Islet precursor cell (in vitro differentiated cells): ENCODE measurements at regions not wholly inside any gene's neighbourhood (a gene's known extent, or its start where the extent isn't known, plus 50 kb on each side); places are given as distances from the start of the nearest gene placed in this dataset.

Experiments
- DNase-seq: peaks from one replicate; pipeline ENCODE4 v3.0.0-alpha.2; 2018

GRCh38 chr6:181049-181654 lies 111.1 kb upstream of the DUSP22 start:
- no peak for DNase-seq

- DNase-seq = no peak
Measured at GRCh38 chr6:183668-184067, 108.6 kb upstream of the DUSP22 start.

- DNase-seq = no peak
Measured at GRCh38 chr6:184161-184700, 108.1 kb upstream of the DUSP22 start.

GRCh38 chr6:186340-186965 lies 105.8 kb upstream of the DUSP22 start:
- peak; percentile 57 for DNase-seq

GRCh38 chr6:187210-187861 lies 105.0 kb upstream of the DUSP22 start:
- DNase-seq = peak; percentile 52

- DNase-seq = peak; percentile 95
Measured at GRCh38 chr6:188821-189655, 103.2 kb upstream of the DUSP22 start.

GRCh38 chr6:189676-190075 lies 102.6 kb upstream of the DUSP22 start:
- peak; percentile 15 for DNase-seq

GRCh38 chr6:190596-191395 lies 101.5 kb upstream of the DUSP22 start:
- DNase-seq = peak; percentile 81

GRCh38 chr6:191487-192312 lies 100.6 kb upstream of the DUSP22 start:
- peak; percentile 43 for DNase-seq

GRCh38 chr6:192313-192664 lies 100.0 kb upstream of the DUSP22 start:
- DNase-seq = peak; percentile 35

GRCh38 chr6:193180-193579 lies 99.1 kb upstream of the DUSP22 start:
- peak; percentile 9 for DNase-seq

GRCh38 chr6:193773-194310 lies 98.4 kb upstream of the DUSP22 start:
- peak; percentile 47 for DNase-seq

GRCh38 chr6:195861-196360 lies 96.4 kb upstream of the DUSP22 start:
- DNase-seq = no peak

GRCh38 chr6:196543-196942 lies 95.7 kb upstream of the DUSP22 start:
- no peak for DNase-seq

GRCh38 chr6:203661-204060 lies 88.6 kb upstream of the DUSP22 start:
- DNase-seq = no peak

GRCh38 chr6:206264-206663 lies 86.0 kb upstream of the DUSP22 start:
- DNase-seq = no peak

GRCh38 chr6:208364-208763 lies 83.9 kb upstream of the DUSP22 start:
- no peak for DNase-seq

- no peak for DNase-seq
Measured at GRCh38 chr6:208938-209337, 83.3 kb upstream of the DUSP22 start.

- no peak for DNase-seq
Measured at GRCh38 chr6:209432-210103, 82.7 kb upstream of the DUSP22 start.

- no peak for DNase-seq
Measured at GRCh38 chr6:210104-210456, 82.2 kb upstream of the DUSP22 start.
